ENCODE measurements at regions not wholly inside any gene's neighbourhood (a gene's known extent, or its start where the extent isn't known, plus 50 kb on each side); places are given as distances from the start of the nearest gene placed in this dataset.

GRCh38 chr4:31045724-31046318 lies 325.7 kb downstream of the PCDH7 start:
- H3K4me2 ChIP-seq (ENCODE audit: low read length) = no peak overlapping the region
- H3K36me3 ChIP-seq (ENCODE audit: insufficient read depth, low read length) = no peaks in the 10 kb centered on the region
- no peak overlapping the region for H3K27ac ChIP-seq (ENCODE audit: low read depth, low read length, poor library complexity, severe bottlenecking)

GRCh38 chr4:31051151-31051550 lies 331.0 kb downstream of the PCDH7 start:
- H3K27me3 ChIP-seq (ENCODE audit: insufficient read depth, low read length) = no peaks in the 10 kb centered on the region
- no peaks in the 10 kb centered on the region for H3K36me3 ChIP-seq (ENCODE audit: insufficient read depth, low read length)
- no peaks in the 10 kb centered on the region for H3K79me2 ChIP-seq (ENCODE audit: insufficient read depth, low read length)
- no peaks in the 10 kb centered on the region for H3K9me3 ChIP-seq (ENCODE audit: low read length)
- H3K4me3 ChIP-seq (ENCODE audit: low read depth, low read length, poor library complexity, severe bottlenecking) = no peak overlapping the region
- H4K20me1 ChIP-seq (ENCODE audit: insufficient read depth, low read length) = no peaks in the 10 kb centered on the region
- H3K9ac ChIP-seq (ENCODE audit: low read length) = no peak overlapping the region
- H2AFZ ChIP-seq (ENCODE audit: low read length) = no peak overlapping the region
- no peaks in the 10 kb centered on the region for H3K4me1 ChIP-seq (ENCODE audit: insufficient read depth, low read length, severe bottlenecking)
- no peaks in the 10 kb centered on the region for H3K9me2 ChIP-seq (ENCODE audit: low read depth, low read length)
- H3F3A ChIP-seq (ENCODE audit: insufficient read depth, low read length) = no peaks in the 10 kb centered on the region
- H3K4me2 ChIP-seq (ENCODE audit: low read length) = no peak overlapping the region
- TF ChIP-seq CTCF (IDR thresholded peaks at IDR 0.05; ENCODE audit: low read length) (no peak), EZH2 (IDR thresholded peaks at IDR 0.05; ENCODE audit: borderline replicate concordance, low read length) (no peak)
- no peak overlapping the region for H3K27ac ChIP-seq (ENCODE audit: low read depth, low read length, poor library complexity, severe bottlenecking)

More at GRCh38 chr4:31045724-31046318, 325.7 kb downstream of the PCDH7 start:
- Histone ChIP-seq H3K9me3 (ENCODE audit: low read length) (no peaks in the 10 kb centered on the region), H3F3A (ENCODE audit: insufficient read depth, low read length) (no peaks in the 10 kb centered on the region), H3K9ac (ENCODE audit: low read length) (no peak overlapping the region), H3K27me3 (ENCODE audit: insufficient read depth, low read length) (no peaks in the 10 kb centered on the region), H2AFZ (ENCODE audit: low read length) (no peak overlapping the region), H3K4me1 (ENCODE audit: insufficient read depth, low read length, severe bottlenecking) (no peaks in the 10 kb centered on the region), H3K79me2 (ENCODE audit: insufficient read depth, low read length) (no peaks in the 10 kb centered on the region), H3K9me2 (ENCODE audit: low read depth, low read length) (no peaks in the 10 kb centered on the region), H4K20me1 (ENCODE audit: insufficient read depth, low read length) (no peaks in the 10 kb centered on the region), H3K4me3 (ENCODE audit: low read depth, low read length, poor library complexity, severe bottlenecking) (no peak overlapping the region)
- TF ChIP-seq EZH2 (IDR thresholded peaks at IDR 0.05; ENCODE audit: borderline replicate concordance, low read length) = no peak
- peak; percentile 31; the same call in 1 of the 2 replicates for TF ChIP-seq CTCF (IDR thresholded peaks at IDR 0.05; ENCODE audit: low read length)

- Histone ChIP-seq H3K79me2 (ENCODE audit: insufficient read depth, low read length) (no peaks in the 10 kb centered on the region), H3K4me3 (ENCODE audit: low read depth, low read length, poor library complexity, severe bottlenecking) (no peak overlapping the region), H3K36me3 (ENCODE audit: insufficient read depth, low read length) (no peaks in the 10 kb centered on the region), H3K4me2 (ENCODE audit: low read length) (no peak overlapping the region), H3K9ac (ENCODE audit: low read length) (no peak overlapping the region), H3F3A (ENCODE audit: insufficient read depth, low read length) (no peaks in the 10 kb centered on the region), H3K27ac (ENCODE audit: low read depth, low read length, poor library complexity, severe bottlenecking) (no peak overlapping the region), H3K4me1 (ENCODE audit: insufficient read depth, low read length, severe bottlenecking) (no peaks in the 10 kb centered on the region), H3K27me3 (ENCODE audit: insufficient read depth, low read length) (no peaks in the 10 kb centered on the region), H3K9me3 (ENCODE audit: low read length) (no peaks in the 10 kb centered on the region), H2AFZ (ENCODE audit: low read length) (no peak overlapping the region), H4K20me1 (ENCODE audit: insufficient read depth, low read length) (no peaks in the 10 kb centered on the region), H3K9me2 (ENCODE audit: low read depth, low read length) (no peaks in the 10 kb centered on the region)
- TF ChIP-seq EZH2 (IDR thresholded peaks at IDR 0.05; ENCODE audit: borderline replicate concordance, low read length) (no peak), CTCF (IDR thresholded peaks at IDR 0.05; ENCODE audit: low read length) (no peak)
These were observed 331.4 kb downstream of the PCDH7 start for GRCh38 chr4:31051565-31051964.

All from OCI-LY1 (cell line).